K562 (cell line): ENCODE measurements at regions not wholly inside any gene's neighbourhood (a gene's known extent, or its start where the extent isn't known, plus 50 kb on each side); places are given as distances from the start of the nearest gene placed in this dataset.

ENCODE experiments used
- DEAF1 ChIP-seq: fragments of 450-650 bp; formaldehyde crosslinking; IDR thresholded peaks from 2 replicates; pipeline ENCODE4 v1.4.0; 2020; ENCODE audit warnings: mild to moderate bottlenecking, moderate library complexity
- FOS ChIP-seq: IDR thresholded peaks from 3 replicates; pipeline ENCODE4 v1.6.1; 2011; ENCODE audit not compliant: insufficient read length; ENCODE audit errors: extremely low read depth
- FOXM1 ChIP-seq, 2 experiments: fragments of 450-650 bp in 1 of 2; sonication (generic) in 1 of 2; formaldehyde crosslinking in 1 of 2; IDR thresholded peaks; 2 replicates each; pipeline versions ENCODE4 v1.6.1 to v1.9.0; 2017 to 2022; ENCODE audit warnings: low read depth in 2 of 2, mild to moderate bottlenecking in 2 of 2, missing genetic modification reagents in 1 of 2, moderate library complexity in 1 of 2
- MGA ChIP-seq: fragments of 450-650 bp; IDR thresholded peaks from 2 replicates; pipeline ENCODE4 v1.6.1; 2016; ENCODE audit warnings: mild to moderate bottlenecking, moderate library complexity
- MNT ChIP-seq, 2 experiments: fragments of 450-650 bp; conservative IDR thresholded peaks; 2 replicates each; pipeline ENCODE4 v1.6.1; 2017; ENCODE audit warnings: mild to moderate bottlenecking in 2 of 2, moderate library complexity in 2 of 2
- NFIC ChIP-seq: fragments of 450-650 bp; IDR thresholded peaks from 2 replicates; pipeline ENCODE4 v1.6.1; 2017; ENCODE audit warnings: mild to moderate bottlenecking, inconsistent platforms
- POLR2A ChIP-seq: fragments of 450-650 bp; conservative IDR thresholded peaks from 2 replicates; pipeline ENCODE4 v1.6.1; 2016
- XRCC3 ChIP-seq: fragments of 450-650 bp; IDR thresholded peaks from 2 replicates; pipeline ENCODE4 v1.6.1; 2017; ENCODE audit warnings: mild to moderate bottlenecking, moderate library complexity

GRCh38 chr21:38965910-38966504 lies 160.3 kb downstream of the ETS2 start (continued):
- peak; percentile 83 for TF ChIP-seq MGA
- TF ChIP-seq FOS = peak; percentile 84
- no peak for TF ChIP-seq POLR2A
- no peak for TF ChIP-seq XRCC3
- TF ChIP-seq DEAF1 (CRISPR knock-in tag) = 0 out of 2 replicates have a peak, but pooled peaks have one; percentile 9
- peak; percentile 94 for TF ChIP-seq NFIC
- TF ChIP-seq FOXM1 (IDR thresholded peaks at IDR 0.05; ENCODE audit: low read depth) = no peak
- TF ChIP-seq FOXM1 (CRISPR knock-in tag; IDR thresholded peaks at IDR 0.05; ENCODE audit: low read depth) = no peak
- TF ChIP-seq MNT (conservative IDR thresholded peaks at IDR 0.05) = peak in 1 of 2 experiments; percentile 66; a peak in 2 of 4 replicates
